H9 (cell line): ENCODE measurements at regions not wholly inside any gene's neighbourhood (a gene's known extent, or its start where the extent isn't known, plus 50 kb on each side); places are given as distances from the start of the nearest gene placed in this dataset.
A peak's percentile ranks its signal among the peaks of the same experiment; 100 is the strongest.
"Not testable (repeated sequence)": the region's sequence is repeated elsewhere in the genome, so short reads cannot be mapped to it uniquely, and the experiment has no call there.

ENCODE experiments used
- DNase-seq: peaks from one replicate; pipeline ENCODE4 v3.0.0-alpha.2; 2017
- H2AFZ ChIP-seq: one replicate; pipeline ENCODE4 v1.6.1; 2013; ENCODE audit warnings: mild to moderate bottlenecking, low read length, control low read depth, moderate library complexity
- H2AK5ac ChIP-seq: 2 replicates; pipeline ENCODE4 v1.6.1; 2013; ENCODE audit warnings: low read length, control low read depth, mixed read lengths; ENCODE audit not compliant: insufficient read length
- H2BK120ac ChIP-seq: one replicate; pipeline ENCODE4 v1.6.1; 2013; ENCODE audit warnings: low read depth, mild to moderate bottlenecking, low read length, control low read depth, inconsistent platforms; ENCODE audit not compliant: poor library complexity, severe bottlenecking
- H2BK12ac ChIP-seq: 2 replicates; pipeline ENCODE4 v1.6.1; 2013; ENCODE audit warnings: low read length, control low read depth, mixed read lengths, low read depth; ENCODE audit not compliant: insufficient read length
- H2BK15ac ChIP-seq: 2 replicates; pipeline ENCODE4 v1.6.1; 2013; ENCODE audit warnings: low read depth, low read length, control low read depth
- H2BK20ac ChIP-seq: one replicate; pipeline ENCODE4 v1.6.1; 2013; ENCODE audit warnings: low read depth, mild to moderate bottlenecking, low read length, control low read depth, inconsistent platforms; ENCODE audit not compliant: poor library complexity, severe bottlenecking
- H2BK5ac ChIP-seq: 2 replicates; pipeline ENCODE4 v1.6.1; 2013; ENCODE audit warnings: low read length, control low read depth, mixed read lengths; ENCODE audit not compliant: insufficient read length
- H3K14ac ChIP-seq: 2 replicates; pipeline ENCODE4 v1.6.1; 2013; ENCODE audit warnings: low read length, control low read depth; ENCODE audit not compliant: insufficient read depth
- H3K18ac ChIP-seq: 2 replicates; pipeline ENCODE4 v1.6.1; 2013; ENCODE audit warnings: low read depth, mild to moderate bottlenecking, mixed read lengths, low read length, control low read depth; ENCODE audit not compliant: insufficient read length
- H3K23ac ChIP-seq: 2 replicates; pipeline ENCODE4 v1.6.1; 2013; ENCODE audit warnings: low read length, control low read depth, mixed read lengths, low read depth; ENCODE audit not compliant: insufficient read length
- H3K23me2 ChIP-seq: 2 replicates; pipeline ENCODE4 v1.6.1; 2013; ENCODE audit warnings: low read depth, mild to moderate bottlenecking, mixed read lengths, low read length, control low read depth; ENCODE audit not compliant: insufficient read length, poor library complexity, severe bottlenecking
- H3K27ac ChIP-seq: 2 replicates; pipeline ENCODE4 v1.5.1; 2013; ENCODE audit warnings: low read length, control low read depth, mixed read lengths, low read depth; ENCODE audit not compliant: insufficient read length
- H3K27me3 ChIP-seq: 2 replicates; pipeline ENCODE4 v1.6.1; 2013; ENCODE audit warnings: low read length, control low read depth, inconsistent platforms; ENCODE audit not compliant: insufficient read depth
- H3K4ac ChIP-seq: 2 replicates; pipeline ENCODE4 v1.6.1; 2013; ENCODE audit warnings: low read depth, mild to moderate bottlenecking, control low read depth, inconsistent platforms, low read length, moderate library complexity
- H3K4me1 ChIP-seq: 2 replicates; pipeline ENCODE4 v1.6.1; 2013; ENCODE audit warnings: low read length, control low read depth, inconsistent platforms; ENCODE audit not compliant: insufficient read depth
- H3K4me2 ChIP-seq: 2 replicates; pipeline ENCODE4 v1.6.1; 2013; ENCODE audit warnings: low read length, control low read depth, mixed read lengths; ENCODE audit not compliant: insufficient read length, insufficient read depth
- H3K56ac ChIP-seq: 2 replicates; pipeline ENCODE4 v1.6.1; 2013; ENCODE audit warnings: low read depth, mild to moderate bottlenecking, mixed read lengths, low read length, control low read depth; ENCODE audit not compliant: insufficient read length
- H3K79me1 ChIP-seq: 2 replicates; pipeline ENCODE4 v1.6.1; 2013; ENCODE audit warnings: low read depth, mild to moderate bottlenecking, moderate library complexity, low read length, control low read depth, inconsistent platforms; ENCODE audit not compliant: insufficient read depth, poor library complexity, severe bottlenecking
- H3K79me2 ChIP-seq: 2 replicates; pipeline ENCODE4 v1.6.1; 2013; ENCODE audit warnings: low read length, control low read depth, inconsistent platforms; ENCODE audit not compliant: insufficient read depth
- H3K9ac ChIP-seq: 2 replicates; pipeline ENCODE4 v1.6.1; 2013; ENCODE audit warnings: low read length, control low read depth, mixed read lengths; ENCODE audit not compliant: insufficient read length; ENCODE audit errors: extremely low read depth
- H3K9me3 ChIP-seq: one replicate; pipeline ENCODE4 v1.6.1; 2013; ENCODE audit warnings: low read depth, low read length, inconsistent platforms; ENCODE audit not compliant: control insufficient read depth
- H3T11ph ChIP-seq: one replicate; pipeline ENCODE4 v1.6.1; 2013; ENCODE audit warnings: mild to moderate bottlenecking, low read length, control low read depth, inconsistent platforms
- H4K20me1 ChIP-seq: one replicate; pipeline ENCODE4 v1.6.1; 2013; ENCODE audit not compliant: control insufficient read depth, insufficient read length, insufficient read depth
- H4K5ac ChIP-seq: 2 replicates; pipeline ENCODE4 v1.6.1; 2013; ENCODE audit warnings: low read depth, mild to moderate bottlenecking, mixed read lengths, low read length, control low read depth; ENCODE audit not compliant: insufficient read length
- H4K8ac ChIP-seq: replicated peaks from 2 replicates; pipeline ENCODE4 v1.6.1; 2013; ENCODE audit warnings: low read length, control low read depth, mixed read lengths, low read depth; ENCODE audit not compliant: insufficient read length
- H4K91ac ChIP-seq: 2 replicates; pipeline ENCODE4 v1.6.1; 2013; ENCODE audit warnings: low read depth, mild to moderate bottlenecking, moderate library complexity, mixed read lengths, low read length, control low read depth; ENCODE audit not compliant: insufficient read length
- H3K27ac Mint-ChIP-seq, 3 experiments: 2 replicates in 2 of 3; 3 replicates in 1 of 3; pipeline ENCODE4 v1.8.0; 2020 to 2021; ENCODE audit warnings: mixed read lengths in 3 of 3, mild to moderate bottlenecking in 1 of 3, moderate library complexity in 1 of 3
- H3K27me3 Mint-ChIP-seq: 2 replicates; pipeline ENCODE4 v1.8.0; 2021; ENCODE audit warnings: low read depth, mild to moderate bottlenecking, moderate library complexity, mixed read lengths
- H3K36me3 Mint-ChIP-seq, 3 experiments: 2 replicates in 2 of 3; 3 replicates in 1 of 3; pipeline ENCODE4 v1.8.0; 2020 to 2021; ENCODE audit warnings: low read depth in 3 of 3, mixed read lengths in 3 of 3; ENCODE audit not compliant: insufficient read depth in 1 of 3
- H3K4me1 Mint-ChIP-seq, 2 experiments: 2 replicates each; pipeline ENCODE4 v1.8.0; 2020; ENCODE audit warnings: mixed read lengths in 2 of 2
- H3K4me3 Mint-ChIP-seq, 2 experiments: 2 replicates in 1 of 2; 3 replicates in 1 of 2; pipeline ENCODE4 v1.8.0; 2020 to 2021; ENCODE audit warnings: mild to moderate bottlenecking in 2 of 2, mixed read lengths in 2 of 2, moderate library complexity in 1 of 2
- H3K9me3 Mint-ChIP-seq, 2 experiments: 2 replicates in 1 of 2; 3 replicates in 1 of 2; pipeline ENCODE4 v1.8.0; 2020; ENCODE audit warnings: mild to moderate bottlenecking in 2 of 2, mixed read lengths in 2 of 2, moderate library complexity in 1 of 2
- CTCF ChIP-seq: fragments of 200-600 bp; sonication (generic); conservative IDR thresholded peaks from 3 replicates; pipeline ENCODE4 v1.8.0; 2021; ENCODE audit warnings: antibody characterized with exemption, mild to moderate bottlenecking
- WGBS: extraction: QIAGEN DNeasy Blood & Tissue Kit; methylation state at CpG from one replicate; pipeline ENCODE4 v1.1.7; 2013; ENCODE audit warnings: missing lambda C conversion rate, low lambda C conversion rate, mixed read lengths; ENCODE audit not compliant: insufficient read length; ENCODE audit errors: extremely low coverage; 5-methylcytosine and 5-hydroxymethylcytosine counted together

GRCh38 chr11:103737747-103738146 lies 298.7 kb upstream of the DDI1 start:
- H3K27me3 Mint-ChIP-seq: no peaks in the 10 kb centered on the region
- H3K4me2 ChIP-seq: no peak overlapping the region
- no peak for DNase-seq

GRCh38 chr11:103739074-103739796 lies 297.2 kb upstream of the DDI1 start:
- not testable (repeated sequence) for H3K9me3 Mint-ChIP-seq, H3K23ac ChIP-seq

More at GRCh38 chr11:103737747-103738146, 298.7 kb upstream of the DDI1 start:
- Histone ChIP-seq H4K91ac (no peak overlapping the region), H2BK12ac (no peak overlapping the region), H3K27me3 (no peaks in the 10 kb centered on the region), H3K4me1 (no peaks in the 10 kb centered on the region; the same call in 1 of the 2 replicates), H3K4ac (no peak overlapping the region), H3K23me2 (no peaks in the 10 kb centered on the region), H2BK120ac (no peak overlapping the region), H4K8ac (no peak overlapping the region), H3K14ac (no peak overlapping the region), H3K18ac (no peak overlapping the region), H2BK20ac (no peak overlapping the region), H4K5ac (no peak overlapping the region), H3K56ac (no peak overlapping the region), H3T11ph (no peak overlapping the region), H3K9ac (no peak overlapping the region), H2AK5ac (no peak overlapping the region), H3K23ac (no peak overlapping the region), H2BK5ac (no peak overlapping the region), H2AFZ (peak overlapping the region; percentile 80), H3K9me3 (no peaks in the 10 kb centered on the region), H2BK15ac (no peak overlapping the region), H3K79me2 (no peaks in the 10 kb centered on the region), H3K27ac (no peak overlapping the region), H4K20me1 (no peaks in the 10 kb centered on the region), H3K79me1 (no peaks in the 10 kb centered on the region)
- H3K27ac Mint-ChIP-seq: no peak overlapping the region
- H3K4me3 Mint-ChIP-seq: no peak overlapping the region
- peaks cover 22 to 25% of the 10 kb centered on the region in 2 experiments for H3K4me1 Mint-ChIP-seq
- H3K36me3 Mint-ChIP-seq: peaks cover 0 to 3% (median 2%) of the 10 kb centered on the region in 3 experiments; a peak in 2 of 7 replicates
- no CpG with 5 or more reads among the region's 3 CpGs for WGBS
- peaks cover 2 to 3% of the 10 kb centered on the region in 2 experiments; a peak in 3 of 5 replicates for H3K9me3 Mint-ChIP-seq
- no peak for TF ChIP-seq CTCF

More at GRCh38 chr11:103739074-103739796, 297.2 kb upstream of the DDI1 start:
- not testable (repeated sequence) for H2AK5ac ChIP-seq, H4K20me1 ChIP-seq, H3T11ph ChIP-seq, H4K8ac ChIP-seq, H2BK5ac ChIP-seq, H3K4me1 ChIP-seq, H2BK15ac ChIP-seq, H3K9me3 ChIP-seq, H3K27ac ChIP-seq, H3K27me3 ChIP-seq, H2BK20ac ChIP-seq, H4K91ac ChIP-seq, H3K23me2 ChIP-seq, H3K4ac ChIP-seq, H2BK120ac ChIP-seq, H3K27me3 Mint-ChIP-seq, H2AFZ ChIP-seq, H3K79me1 ChIP-seq, H3K79me2 ChIP-seq, H3K14ac ChIP-seq, H3K36me3 Mint-ChIP-seq, H2BK12ac ChIP-seq, H3K56ac ChIP-seq, H4K5ac ChIP-seq
- Mint-ChIP-seq H3K4me1 (peaks cover 20 to 25% of the 10 kb centered on the region in 2 experiments), H3K27ac (peak overlapping the region; percentile 84 to 99 (median 97)), H3K4me3 (peak overlapping the region; percentile 63 to 67; a peak in 4 of 5 replicates)
- peak overlapping the region; percentile 16 for H3K4me2 ChIP-seq
- peak overlapping the region; percentile 24 for H3K9ac ChIP-seq
- peak; percentile 32 for DNase-seq
- WGBS: no CpG with 5 or more reads among the region's 18 CpGs
- peak overlapping the region; percentile 84 for H3K18ac ChIP-seq
